Fibroblast of mammary gland (primary cell): ENCODE measurements at regions not wholly inside any gene's neighbourhood (a gene's known extent, or its start where the extent isn't known, plus 50 kb on each side); places are given as distances from the start of the nearest gene placed in this dataset.

Source experiments
- DNase-seq: peaks from one replicate; pipeline ENCODE4 v3.0.0-alpha.2; 2010; ENCODE audit warnings: low read depth
- H3K4me3 ChIP-seq: 2 replicates; pipeline ENCODE4 v1.5.1; 2011; ENCODE audit warnings: low read depth, mild to moderate bottlenecking, low read length, moderate library complexity; ENCODE audit not compliant: control insufficient read depth
- CTCF ChIP-seq: conservative IDR thresholded peaks from 2 replicates; pipeline ENCODE4 v1.5.1; 2011; ENCODE audit warnings: low read depth, low read length, inconsistent platforms; ENCODE audit not compliant: control insufficient read depth, insufficient read depth

- TF ChIP-seq CTCF, result no peak
- peak; percentile 38 for DNase-seq
- H3K4me3 ChIP-seq, result no peak overlapping the region
Measured at GRCh38 chr10:24793648-24794379, 70.1 kb upstream of the ARHGAP21 start.

- TF ChIP-seq CTCF, result no peak
- no peak for DNase-seq
- no peak overlapping the region for H3K4me3 ChIP-seq
Measured at GRCh38 chr10:24792638-24793037, 69.0 kb upstream of the ARHGAP21 start.

- TF ChIP-seq CTCF, result no peak
- no peak overlapping the region for H3K4me3 ChIP-seq
- no peak for DNase-seq
Measured at GRCh38 chr10:24791084-24791726, 67.5 kb upstream of the ARHGAP21 start.

- TF ChIP-seq CTCF, result no peak
- H3K4me3 ChIP-seq, result no peak overlapping the region
- no peak for DNase-seq
Measured at GRCh38 chr10:24790599-24790998, 66.9 kb upstream of the ARHGAP21 start.

GRCh38 chr10:24790073-24790472 lies 66.4 kb upstream of the ARHGAP21 start:
- DNase-seq, result no peak
- H3K4me3 ChIP-seq, result no peak overlapping the region
- TF ChIP-seq CTCF, result no peak

GRCh38 chr10:24784923-24785322 lies 61.2 kb upstream of the ARHGAP21 start:
- no peak for TF ChIP-seq CTCF
- no peak overlapping the region for H3K4me3 ChIP-seq
- DNase-seq, result no peak
